Gastroesophageal sphincter (tissue), 3 donors: ENCODE measurements at regions not wholly inside any gene's neighbourhood (a gene's known extent, or its start where the extent isn't known, plus 50 kb on each side); places are given as distances from the start of the nearest gene placed in this dataset.

ENCODE experiments used
- POLR2A ChIP-seq, 2 donors: fragments of 450-650 bp; IDR thresholded peaks; one replicate each; pipeline ENCODE4 v1.6.1; 2017; ENCODE audit warnings: antibody characterized with exemption in 2 of 2, mild to moderate bottlenecking in 2 of 2, moderate library complexity in 1 of 2
- TF ChIP-seq, protein P1 (sequence below), 4 experiments: fragments of 200-600 bp in 2 of 4; fragments of 450-650 bp in 2 of 4; sonication (generic) in 1 of 4; IDR thresholded peaks; one replicate each; pipeline ENCODE4 v1.5.1; 2017 to 2019; ENCODE audit warnings: antibody characterized with exemption in 4 of 4, mild to moderate bottlenecking in 2 of 4, moderate library complexity in 2 of 4

DNA sequence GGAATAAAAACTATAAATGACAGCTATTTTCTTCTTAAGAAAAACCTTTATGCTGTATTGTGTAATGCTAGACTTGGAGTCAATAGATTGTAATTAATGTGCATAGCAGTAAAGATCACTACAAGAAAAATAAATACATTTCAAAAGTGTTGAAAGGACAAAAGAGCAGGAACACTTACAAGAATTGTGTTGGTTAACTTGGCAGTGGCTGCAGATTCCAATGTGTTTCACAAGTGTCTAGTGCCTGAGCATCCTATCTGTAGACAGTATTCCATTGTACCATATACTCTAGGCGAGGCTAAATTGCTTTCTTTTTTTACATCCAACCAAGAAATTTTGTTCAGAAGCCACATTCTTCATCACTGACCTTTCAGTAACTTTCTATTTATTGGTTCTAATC is 924.1 kb downstream of the EPHA7 start:
- TF ChIP-seq, protein P1, sequence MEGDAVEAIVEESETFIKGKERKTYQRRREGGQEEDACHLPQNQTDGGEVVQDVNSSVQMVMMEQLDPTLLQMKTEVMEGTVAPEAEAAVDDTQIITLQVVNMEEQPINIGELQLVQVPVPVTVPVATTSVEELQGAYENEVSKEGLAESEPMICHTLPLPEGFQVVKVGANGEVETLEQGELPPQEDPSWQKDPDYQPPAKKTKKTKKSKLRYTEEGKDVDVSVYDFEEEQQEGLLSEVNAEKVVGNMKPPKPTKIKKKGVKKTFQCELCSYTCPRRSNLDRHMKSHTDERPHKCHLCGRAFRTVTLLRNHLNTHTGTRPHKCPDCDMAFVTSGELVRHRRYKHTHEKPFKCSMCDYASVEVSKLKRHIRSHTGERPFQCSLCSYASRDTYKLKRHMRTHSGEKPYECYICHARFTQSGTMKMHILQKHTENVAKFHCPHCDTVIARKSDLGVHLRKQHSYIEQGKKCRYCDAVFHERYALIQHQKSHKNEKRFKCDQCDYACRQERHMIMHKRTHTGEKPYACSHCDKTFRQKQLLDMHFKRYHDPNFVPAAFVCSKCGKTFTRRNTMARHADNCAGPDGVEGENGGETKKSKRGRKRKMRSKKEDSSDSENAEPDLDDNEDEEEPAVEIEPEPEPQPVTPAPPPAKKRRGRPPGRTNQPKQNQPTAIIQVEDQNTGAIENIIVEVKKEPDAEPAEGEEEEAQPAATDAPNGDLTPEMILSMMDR (IDR thresholded peaks at IDR 0.05), result no peak
- TF ChIP-seq POLR2A (IDR thresholded peaks at IDR 0.05), result no peak
